ENCODE measurements at regions not wholly inside any gene's neighbourhood (a gene's known extent, or its start where the extent isn't known, plus 50 kb on each side); places are given as distances from the start of the nearest gene placed in this dataset.

DNA sequence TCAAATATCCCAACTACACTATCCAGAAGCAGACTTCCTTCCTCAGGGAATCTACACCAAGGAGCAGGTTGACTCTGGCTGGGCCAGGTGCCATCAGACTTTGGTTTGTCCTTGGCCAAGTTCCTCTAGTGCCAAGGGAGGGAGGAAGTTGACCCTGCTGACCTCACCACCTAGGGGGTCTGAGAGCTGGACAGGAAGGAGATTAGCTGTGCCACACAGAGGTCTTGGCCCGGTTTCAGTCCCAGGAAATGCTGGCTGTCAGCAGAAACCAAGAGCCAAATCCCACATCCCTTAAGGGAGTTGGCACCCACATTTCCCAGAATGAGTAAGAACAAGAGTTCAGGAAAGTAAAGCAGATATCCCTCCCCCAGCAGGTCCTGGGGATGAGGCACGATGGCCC, 178.2 kb downstream of the SALL1 start (continued):
- no peak for TF ChIP-seq RAD21 (IDR thresholded peaks at IDR 0.05 in 1 of 2, conservative IDR thresholded peaks at IDR 0.05 in 1 of 2; ENCODE audit: low read depth in 2 of 2, low read length in 2 of 2)
- TF ChIP-seq SRF (IDR thresholded peaks at IDR 0.05; ENCODE audit: low read depth, low read length): no peak
- no peak for TF ChIP-seq RNF2 (IDR thresholded peaks at IDR 0.05; ENCODE audit: borderline replicate concordance, low read depth, low read length, missing control alignments, poor library complexity, severe bottlenecking)
- TF ChIP-seq POLR2A (IDR thresholded peaks at IDR 0.05; ENCODE audit: control extremely low read depth in 1 of 2, low read depth in 2 of 2, low read length in 2 of 2): no peak
- no peak for TF ChIP-seq ASH2L (IDR thresholded peaks at IDR 0.05; ENCODE audit: low read length)
- no peak for TF ChIP-seq TAF7 (optimal IDR thresholded peaks at IDR 0.05; ENCODE audit: borderline replicate concordance, low read depth, low read length)
- TF ChIP-seq, protein P1, sequence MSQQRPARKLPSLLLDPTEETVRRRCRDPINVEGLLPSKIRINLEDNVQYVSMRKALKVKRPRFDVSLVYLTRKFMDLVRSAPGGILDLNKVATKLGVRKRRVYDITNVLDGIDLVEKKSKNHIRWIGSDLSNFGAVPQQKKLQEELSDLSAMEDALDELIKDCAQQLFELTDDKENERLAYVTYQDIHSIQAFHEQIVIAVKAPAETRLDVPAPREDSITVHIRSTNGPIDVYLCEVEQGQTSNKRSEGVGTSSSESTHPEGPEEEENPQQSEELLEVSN (IDR thresholded peaks at IDR 0.05): no peak
- no peak for TF ChIP-seq HDAC2 (IDR thresholded peaks at IDR 0.05; ENCODE audit: borderline replicate concordance in 1 of 2, low read depth in 2 of 2, low read length in 2 of 2)
- TF ChIP-seq RFX5 (IDR thresholded peaks at IDR 0.05; ENCODE audit: borderline replicate concordance, low read depth, low read length): no peak
- TF ChIP-seq, protein P2, sequence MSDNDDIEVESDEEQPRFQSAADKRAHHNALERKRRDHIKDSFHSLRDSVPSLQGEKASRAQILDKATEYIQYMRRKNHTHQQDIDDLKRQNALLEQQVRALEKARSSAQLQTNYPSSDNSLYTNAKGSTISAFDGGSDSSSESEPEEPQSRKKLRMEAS (IDR thresholded peaks at IDR 0.05): no peak
